MM.1S (cell line): ENCODE measurements at regions not wholly inside any gene's neighbourhood (a gene's known extent, or its start where the extent isn't known, plus 50 kb on each side); places are given as distances from the start of the nearest gene placed in this dataset.

Source experiments
- DNase-seq: peaks from one replicate; pipeline ENCODE4 v3.0.0-alpha.2; 2015
- H2AFZ ChIP-seq: fragments of 300-600 bp; sonication (generic); 2 replicates; pipeline ENCODE4 v1.6.0; 2016; ENCODE audit warnings: antibody characterized with exemption, low read length
- H3F3A ChIP-seq: fragments of 300-600 bp; sonication (generic); 2 replicates; pipeline ENCODE4 v1.6.1; 2016; ENCODE audit warnings: mild to moderate bottlenecking, antibody characterized with exemption, low read length, moderate library complexity, mixed read lengths; ENCODE audit not compliant: insufficient read depth
- H3K27ac ChIP-seq: fragments of 300-600 bp; sonication (generic); 2 replicates; pipeline ENCODE4 v1.5.1; 2016; ENCODE audit warnings: mild to moderate bottlenecking, low read length
- H3K27me3 ChIP-seq: fragments of 300-600 bp; sonication (generic); replicated peaks from 2 replicates; pipeline ENCODE4 v1.6.0; 2016; ENCODE audit warnings: low read length; ENCODE audit not compliant: insufficient read depth
- H3K36me3 ChIP-seq: fragments of 300-600 bp; sonication (generic); replicated peaks from 2 replicates; pipeline ENCODE4 v1.6.1; 2016; ENCODE audit warnings: mild to moderate bottlenecking, low read length, mixed read lengths; ENCODE audit not compliant: insufficient read depth
- H3K4me1 ChIP-seq: fragments of 300-600 bp; sonication (generic); 2 replicates; pipeline ENCODE4 v1.6.1; 2016; ENCODE audit warnings: low read length, mixed read lengths
- H3K4me2 ChIP-seq: fragments of 300-600 bp; sonication (generic); 2 replicates; pipeline ENCODE4 v1.6.0; 2016; ENCODE audit warnings: low read depth, low read length
- H3K4me3 ChIP-seq: fragments of 300-600 bp; sonication (generic); 2 replicates; pipeline ENCODE4 v1.5.1; 2016; ENCODE audit warnings: low read length, mixed read lengths
- H3K79me2 ChIP-seq: fragments of 300-600 bp; sonication (generic); 2 replicates; pipeline ENCODE4 v1.6.1; 2016; ENCODE audit warnings: mixed run types, low read length, mixed read lengths
- H3K9ac ChIP-seq: fragments of 300-600 bp; sonication (generic); 2 replicates; pipeline ENCODE4 v1.6.1; 2016; ENCODE audit warnings: low read length, mixed read lengths
- H3K9me2 ChIP-seq: fragments of 300-600 bp; sonication (generic); replicated peaks from 2 replicates; pipeline ENCODE4 v1.6.1; 2016; ENCODE audit warnings: mild to moderate bottlenecking, low read length, mixed read lengths; ENCODE audit not compliant: insufficient read depth
- H3K9me3 ChIP-seq: fragments of 300-600 bp; sonication (generic); replicated peaks from 2 replicates; pipeline ENCODE4 v1.6.1; 2016; ENCODE audit warnings: mild to moderate bottlenecking, low read length, mixed read lengths; ENCODE audit not compliant: insufficient read depth
- H4K20me1 ChIP-seq: fragments of 300-600 bp; sonication (generic); 2 replicates; pipeline ENCODE4 v1.6.1; 2016; ENCODE audit warnings: mild to moderate bottlenecking, low read length, moderate library complexity, mixed read lengths; ENCODE audit not compliant: insufficient read depth
- CTCF ChIP-seq: fragments of 300-600 bp; sonication (generic); IDR thresholded peaks from 2 replicates; pipeline ENCODE4 v1.5.1; 2016; ENCODE audit warnings: antibody characterized with exemption, low read length, mixed read lengths
- EZH2 ChIP-seq: fragments of 300-600 bp; sonication (generic); optimal IDR thresholded peaks from 2 replicates; pipeline ENCODE3; 2017; ENCODE audit warnings: low read depth, mild to moderate bottlenecking, antibody characterized with exemption, low read length, mixed read lengths
- EZH2phosphoT487 ChIP-seq: fragments of 300-600 bp; sonication (generic); IDR thresholded peaks from 2 replicates; pipeline ENCODE4 v1.6.1; 2018; ENCODE audit warnings: antibody characterized with exemption, low read length

DNA sequence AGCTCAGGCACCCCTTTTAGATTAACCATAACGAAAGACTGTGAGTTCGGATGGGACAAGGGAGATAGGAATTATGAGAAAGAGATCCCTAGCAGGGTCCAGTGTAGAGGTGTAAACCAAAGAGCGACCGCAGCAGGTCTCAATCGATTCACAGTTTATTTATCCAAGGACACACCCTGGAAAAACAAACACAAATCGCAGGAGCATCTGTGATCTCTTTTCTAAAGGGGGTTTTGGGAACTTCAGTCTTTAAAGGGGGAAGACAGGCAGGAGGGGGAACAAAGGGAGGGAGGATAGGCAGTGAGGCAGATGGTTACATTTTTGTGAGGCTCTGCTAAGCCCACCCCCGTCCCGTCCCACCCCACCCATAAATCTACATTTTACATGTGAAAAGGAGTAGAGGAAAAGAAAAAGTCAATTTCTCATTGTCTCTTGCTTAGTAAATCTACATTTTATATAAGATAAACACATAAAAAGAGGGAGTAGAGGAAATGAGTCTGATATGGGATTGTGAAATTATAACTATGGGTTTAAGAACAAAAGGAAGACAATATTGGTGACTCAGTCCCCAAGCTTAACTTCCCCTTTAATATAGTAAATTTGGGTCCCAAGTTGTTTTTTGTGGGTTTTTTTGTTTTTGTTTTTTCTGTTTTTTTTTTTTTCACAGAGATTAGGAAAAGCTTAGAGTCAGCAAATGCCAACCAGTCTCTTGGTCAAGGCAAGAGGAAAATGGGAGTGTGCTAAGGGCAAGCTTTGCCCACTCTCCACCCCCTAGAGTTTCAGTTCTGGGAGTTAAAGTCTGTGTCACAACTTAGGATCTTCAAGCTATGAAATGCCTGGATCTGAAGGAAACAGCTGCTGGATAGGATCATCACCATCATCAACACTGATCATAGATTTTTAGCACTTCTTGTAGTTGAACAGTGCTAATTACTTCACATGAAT is 160.9 kb upstream of the CDH5 start:
- H3K9me2 ChIP-seq = no peaks in the 10 kb centered on the region
- H3K27ac ChIP-seq = no peak overlapping the region
- no peak overlapping the region for H3K9ac ChIP-seq
- no peaks in the 10 kb centered on the region for H4K20me1 ChIP-seq
- no peaks in the 10 kb centered on the region for H3F3A ChIP-seq
- no peaks in the 10 kb centered on the region for H3K4me1 ChIP-seq
- no peaks in the 10 kb centered on the region for H3K79me2 ChIP-seq
- TF ChIP-seq EZH2 = no peak
- no peak for TF ChIP-seq EZH2phosphoT487
- no peak for TF ChIP-seq CTCF
- H3K27me3 ChIP-seq = no peaks in the 10 kb centered on the region
- H3K4me2 ChIP-seq = no peak overlapping the region
- no peaks in the 10 kb centered on the region for H3K36me3 ChIP-seq
- no peak for DNase-seq
- no peak overlapping the region for H3K4me3 ChIP-seq
- no peaks in the 10 kb centered on the region for H3K9me3 ChIP-seq
- no peak overlapping the region for H2AFZ ChIP-seq

GRCh38 chr16:66204756-66205155 is 161.7 kb upstream of the CDH5 start:
- Histone ChIP-seq H4K20me1 (no peaks in the 10 kb centered on the region), H3K9me2 (no peaks in the 10 kb centered on the region), H3K4me1 (no peaks in the 10 kb centered on the region), H3K4me2 (no peak overlapping the region), H3K27ac (no peak overlapping the region), H3K9ac (no peak overlapping the region), H3K9me3 (no peaks in the 10 kb centered on the region), H3K79me2 (no peaks in the 10 kb centered on the region), H2AFZ (no peak overlapping the region), H3K4me3 (no peak overlapping the region), H3K36me3 (no peaks in the 10 kb centered on the region), H3K27me3 (no peaks in the 10 kb centered on the region), H3F3A (no peaks in the 10 kb centered on the region)
- no peak for DNase-seq
- TF ChIP-seq EZH2phosphoT487 (no peak), CTCF (no peak), EZH2 (no peak)

DNA sequence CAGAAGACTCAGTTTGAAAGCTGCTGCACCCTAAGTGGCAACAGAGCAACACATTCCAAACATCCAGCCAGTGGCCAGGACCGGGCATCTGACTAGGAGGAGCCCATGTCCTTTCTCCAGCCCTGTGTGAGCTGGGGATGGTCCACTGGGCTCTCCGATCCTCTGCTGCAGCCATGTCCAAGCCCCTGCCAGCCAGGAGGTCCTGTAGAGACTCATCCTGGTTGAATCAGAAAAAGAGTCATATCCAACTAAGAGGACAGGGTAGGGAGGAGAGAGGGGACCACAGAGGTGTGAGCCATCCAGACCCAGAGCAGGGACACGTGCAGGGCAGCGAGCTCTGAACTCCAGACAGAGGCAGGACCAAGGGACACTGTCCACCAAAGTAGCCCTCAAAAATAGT is 163.0 kb upstream of the CDH5 start:
- no peaks in the 10 kb centered on the region for H4K20me1 ChIP-seq
- no peak overlapping the region for H3K9ac ChIP-seq
- H3K9me2 ChIP-seq = no peaks in the 10 kb centered on the region
- TF ChIP-seq EZH2 (no peak), EZH2phosphoT487 (no peak), CTCF (no peak)
- H2AFZ ChIP-seq = no peak overlapping the region
- no peaks in the 10 kb centered on the region for H3F3A ChIP-seq
- no peak overlapping the region for H3K27ac ChIP-seq
- no peak overlapping the region for H3K4me3 ChIP-seq
- no peak overlapping the region for H3K4me2 ChIP-seq
- DNase-seq = no peak
- no peaks in the 10 kb centered on the region for H3K27me3 ChIP-seq
- no peaks in the 10 kb centered on the region for H3K4me1 ChIP-seq
- H3K36me3 ChIP-seq = no peaks in the 10 kb centered on the region
- no peaks in the 10 kb centered on the region for H3K79me2 ChIP-seq
- H3K9me3 ChIP-seq = no peaks in the 10 kb centered on the region
